SU-DHL-6 (cell line): ENCODE measurements at regions not wholly inside any gene's neighbourhood (a gene's known extent, or its start where the extent isn't known, plus 50 kb on each side); places are given as distances from the start of the nearest gene placed in this dataset.

Experiments used
- EZH2phosphoT487 ChIP-seq: fragments of 200-600 bp; sonication (generic), shearing (Covaris generic); conservative IDR thresholded peaks from 2 replicates; pipeline ENCODE4 v1.6.1; 2018; ENCODE audit warnings: mild to moderate bottlenecking, antibody characterized with exemption, low read length, moderate library complexity, mixed read lengths
- TF ChIP-seq, protein P1 (sequence below): fragments of 200-600 bp; sonication (generic); IDR thresholded peaks from one replicate; pipeline ENCODE4 v1.5.1; 2017; ENCODE audit warnings: antibody characterized with exemption, mild to moderate bottlenecking, low read length, moderate library complexity; ENCODE audit not compliant: insufficient read depth, poor library complexity, severe bottlenecking

GRCh38 chrX:110412971-110413726 lies 54.5 kb downstream of the RTL9 start:
- TF ChIP-seq, protein P1, sequence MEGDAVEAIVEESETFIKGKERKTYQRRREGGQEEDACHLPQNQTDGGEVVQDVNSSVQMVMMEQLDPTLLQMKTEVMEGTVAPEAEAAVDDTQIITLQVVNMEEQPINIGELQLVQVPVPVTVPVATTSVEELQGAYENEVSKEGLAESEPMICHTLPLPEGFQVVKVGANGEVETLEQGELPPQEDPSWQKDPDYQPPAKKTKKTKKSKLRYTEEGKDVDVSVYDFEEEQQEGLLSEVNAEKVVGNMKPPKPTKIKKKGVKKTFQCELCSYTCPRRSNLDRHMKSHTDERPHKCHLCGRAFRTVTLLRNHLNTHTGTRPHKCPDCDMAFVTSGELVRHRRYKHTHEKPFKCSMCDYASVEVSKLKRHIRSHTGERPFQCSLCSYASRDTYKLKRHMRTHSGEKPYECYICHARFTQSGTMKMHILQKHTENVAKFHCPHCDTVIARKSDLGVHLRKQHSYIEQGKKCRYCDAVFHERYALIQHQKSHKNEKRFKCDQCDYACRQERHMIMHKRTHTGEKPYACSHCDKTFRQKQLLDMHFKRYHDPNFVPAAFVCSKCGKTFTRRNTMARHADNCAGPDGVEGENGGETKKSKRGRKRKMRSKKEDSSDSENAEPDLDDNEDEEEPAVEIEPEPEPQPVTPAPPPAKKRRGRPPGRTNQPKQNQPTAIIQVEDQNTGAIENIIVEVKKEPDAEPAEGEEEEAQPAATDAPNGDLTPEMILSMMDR = peak; percentile 42
- TF ChIP-seq EZH2phosphoT487 = no peak
